AG10803 (cell line): ENCODE measurements at regions not wholly inside any gene's neighbourhood (a gene's known extent, or its start where the extent isn't known, plus 50 kb on each side); places are given as distances from the start of the nearest gene placed in this dataset.

Experiments
- DNase-seq: peaks from one replicate; pipeline ENCODE4 v3.0.0; 2010; ENCODE audit warnings: low read depth
- H3K4me3 ChIP-seq: 2 replicates; pipeline ENCODE4 v1.5.1; 2011; ENCODE audit warnings: mild to moderate bottlenecking, low read length, control low read depth
- TF ChIP-seq, protein P1 (sequence below): conservative IDR thresholded peaks from 2 replicates; pipeline ENCODE4 v1.5.1; 2011; ENCODE audit warnings: mild to moderate bottlenecking, low read length, control low read depth, inconsistent platforms

DNA sequence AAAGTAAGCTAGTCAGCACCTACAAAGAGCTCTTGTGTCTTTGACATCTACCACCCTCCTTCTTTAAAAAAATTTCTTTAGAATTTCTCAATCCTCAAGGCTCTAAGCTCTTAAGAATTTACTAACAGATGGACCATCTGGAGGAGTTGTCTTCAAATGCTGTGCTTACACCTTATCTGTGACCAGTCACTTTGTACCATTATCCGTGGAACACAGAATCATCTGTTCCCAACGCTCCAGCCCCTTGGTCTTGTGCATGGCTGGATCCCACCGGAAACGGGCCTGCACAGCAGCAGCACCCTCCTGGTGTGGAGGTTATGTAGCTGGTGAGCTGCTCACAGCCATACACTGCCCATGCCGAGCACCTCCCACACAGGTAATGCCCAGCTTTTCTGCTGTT is 89.0 kb downstream of the TBX19 start:
- TF ChIP-seq, protein P1, sequence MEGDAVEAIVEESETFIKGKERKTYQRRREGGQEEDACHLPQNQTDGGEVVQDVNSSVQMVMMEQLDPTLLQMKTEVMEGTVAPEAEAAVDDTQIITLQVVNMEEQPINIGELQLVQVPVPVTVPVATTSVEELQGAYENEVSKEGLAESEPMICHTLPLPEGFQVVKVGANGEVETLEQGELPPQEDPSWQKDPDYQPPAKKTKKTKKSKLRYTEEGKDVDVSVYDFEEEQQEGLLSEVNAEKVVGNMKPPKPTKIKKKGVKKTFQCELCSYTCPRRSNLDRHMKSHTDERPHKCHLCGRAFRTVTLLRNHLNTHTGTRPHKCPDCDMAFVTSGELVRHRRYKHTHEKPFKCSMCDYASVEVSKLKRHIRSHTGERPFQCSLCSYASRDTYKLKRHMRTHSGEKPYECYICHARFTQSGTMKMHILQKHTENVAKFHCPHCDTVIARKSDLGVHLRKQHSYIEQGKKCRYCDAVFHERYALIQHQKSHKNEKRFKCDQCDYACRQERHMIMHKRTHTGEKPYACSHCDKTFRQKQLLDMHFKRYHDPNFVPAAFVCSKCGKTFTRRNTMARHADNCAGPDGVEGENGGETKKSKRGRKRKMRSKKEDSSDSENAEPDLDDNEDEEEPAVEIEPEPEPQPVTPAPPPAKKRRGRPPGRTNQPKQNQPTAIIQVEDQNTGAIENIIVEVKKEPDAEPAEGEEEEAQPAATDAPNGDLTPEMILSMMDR = no peak
- no peak for DNase-seq
- no peak overlapping the region for H3K4me3 ChIP-seq

DNA sequence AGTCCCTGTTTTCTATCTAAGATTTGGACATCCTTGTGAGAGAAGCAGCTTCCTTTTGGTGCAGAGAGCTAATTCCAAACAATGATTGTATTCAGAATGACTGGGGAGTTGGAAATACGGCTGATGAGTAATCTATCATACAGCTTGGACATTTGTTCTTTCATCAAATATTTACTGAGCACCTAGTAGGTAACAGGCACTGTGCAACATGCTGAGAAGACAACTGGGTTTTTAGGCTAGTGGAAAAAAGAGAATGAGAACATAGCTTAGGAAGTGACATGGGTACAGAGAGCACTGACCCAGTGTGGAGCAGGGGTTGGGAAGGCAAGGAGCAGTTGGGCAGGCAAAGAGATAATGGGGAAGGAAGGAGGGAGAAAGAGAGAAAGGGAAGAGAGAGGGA is 87.5 kb downstream of the TBX19 start:
- H3K4me3 ChIP-seq = no peak overlapping the region
- DNase-seq = no peak
- TF ChIP-seq, protein P1 = no peak

DNA sequence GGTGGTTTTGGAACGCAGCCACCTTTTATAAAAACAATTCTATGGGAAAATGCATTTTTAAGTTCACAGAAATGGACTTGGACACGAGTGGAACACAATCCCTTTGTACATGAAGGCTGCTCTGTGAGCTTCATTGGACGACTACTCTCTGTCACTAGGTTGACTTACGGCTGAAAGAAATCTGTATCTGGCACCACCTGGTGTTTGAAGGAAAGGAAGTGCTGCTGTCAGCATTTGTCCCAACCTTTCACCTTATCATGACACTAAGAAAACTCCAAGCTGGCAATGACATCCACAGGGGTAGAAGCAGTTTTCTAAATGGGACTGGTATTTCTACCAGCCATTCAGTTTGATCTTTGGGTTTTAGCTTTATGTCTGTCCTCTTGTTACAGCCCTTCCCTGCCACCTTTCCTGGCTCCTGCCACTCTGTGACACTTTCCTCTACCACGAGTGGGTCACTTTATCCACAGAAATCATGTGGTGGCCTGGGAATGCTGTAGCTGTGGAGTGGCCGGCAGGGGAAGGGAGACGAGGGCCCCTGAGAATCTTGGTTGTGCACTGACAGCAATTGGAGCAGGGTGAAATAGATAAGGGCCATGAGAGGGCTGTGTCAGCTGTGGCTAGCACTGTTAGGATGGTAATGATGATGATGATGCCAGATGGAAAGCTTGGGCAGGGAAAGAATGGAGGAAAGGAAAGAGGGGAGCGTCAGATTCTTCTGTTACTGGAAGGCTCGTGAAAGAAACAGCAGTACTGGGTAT is 85.2 kb downstream of the TBX19 start:
- no peak overlapping the region for H3K4me3 ChIP-seq
- TF ChIP-seq, protein P1 = no peak
- no peak for DNase-seq
